ENCODE measurements at regions not wholly inside any gene's neighbourhood (a gene's known extent, or its start where the extent isn't known, plus 50 kb on each side); places are given as distances from the start of the nearest gene placed in this dataset.

- no peak for ATAC-seq
- TF ChIP-seq GLIS3 (CRISPR knock-in tag; IDR thresholded peaks at IDR 0.05) (no peak), ZFP3 (CRISPR knock-in tag; IDR thresholded peaks at IDR 0.05) (no peak), ESRRG (CRISPR knock-in tag; IDR thresholded peaks at IDR 0.05) (no peak), ZNF70 (CRISPR knock-in tag; IDR thresholded peaks at IDR 0.05) (no peak)
Observed at GRCh38 chr22:47239474-47239860, 477.0 kb downstream of the TBC1D22A start.

GRCh38 chr22:47238690-47239473 is 476.4 kb downstream of the TBC1D22A start:
- no peak for TF ChIP-seq RARB (CRISPR knock-in tag; IDR thresholded peaks at IDR 0.05)
- no peak for TF ChIP-seq OSR1 (CRISPR knock-in tag; IDR thresholded peaks at IDR 0.05)
- TF ChIP-seq ZC3H10 (CRISPR knock-in tag; IDR thresholded peaks at IDR 0.05) = no peak
- TF ChIP-seq ZNF8 (CRISPR knock-in tag; IDR thresholded peaks at IDR 0.05) = no peak
- TF ChIP-seq TSHZ2 (CRISPR knock-in tag; IDR thresholded peaks at IDR 0.05) = no peak
- TF ChIP-seq BACH2 (CRISPR knock-in tag; IDR thresholded peaks at IDR 0.05; ENCODE audit: borderline replicate concordance) = no peak
- no peak for ATAC-seq

- TF ChIP-seq ARNTL (CRISPR knock-in tag; IDR thresholded peaks at IDR 0.05; ENCODE audit: borderline replicate concordance, low read depth) = no peak
- no peak for TF ChIP-seq CSRNP3 (CRISPR knock-in tag; IDR thresholded peaks at IDR 0.05)
- TF ChIP-seq PATZ1 (CRISPR knock-in tag; IDR thresholded peaks at IDR 0.05; ENCODE audit: borderline replicate concordance) = no peak
- no peak for TF ChIP-seq CREB5 (CRISPR knock-in tag; IDR thresholded peaks at IDR 0.05; ENCODE audit: low read depth)
- TF ChIP-seq CSDC2 (CRISPR knock-in tag; IDR thresholded peaks at IDR 0.05) = no peak
- no peak for TF ChIP-seq OSR1 (CRISPR knock-in tag; IDR thresholded peaks at IDR 0.05)
- TF ChIP-seq RARB (CRISPR knock-in tag; IDR thresholded peaks at IDR 0.05) = no peak
- no peak for TF ChIP-seq ZFP3 (CRISPR knock-in tag; IDR thresholded peaks at IDR 0.05)
- no peak for ATAC-seq
Observed at GRCh38 chr22:47237890-47238480, 475.5 kb downstream of the TBC1D22A start.

- ATAC-seq = no peak
- no peak for TF ChIP-seq PATZ1 (CRISPR knock-in tag; IDR thresholded peaks at IDR 0.05; ENCODE audit: borderline replicate concordance)
- TF ChIP-seq TSHZ2 (CRISPR knock-in tag; IDR thresholded peaks at IDR 0.05) = no peak
- TF ChIP-seq BACH2 (CRISPR knock-in tag; IDR thresholded peaks at IDR 0.05; ENCODE audit: borderline replicate concordance) = no peak
- no peak for TF ChIP-seq ARNTL (CRISPR knock-in tag; IDR thresholded peaks at IDR 0.05; ENCODE audit: borderline replicate concordance, low read depth)
- no peak for TF ChIP-seq ZNF565 (CRISPR knock-in tag; conservative IDR thresholded peaks at IDR 0.05; ENCODE audit: low read depth)
- TF ChIP-seq ESRRG (CRISPR knock-in tag; IDR thresholded peaks at IDR 0.05) = no peak
- no peak for TF ChIP-seq CREB5 (CRISPR knock-in tag; IDR thresholded peaks at IDR 0.05; ENCODE audit: low read depth)
- no peak for TF ChIP-seq CSDC2 (CRISPR knock-in tag; IDR thresholded peaks at IDR 0.05)
- no peak for TF ChIP-seq ZNF8 (CRISPR knock-in tag; IDR thresholded peaks at IDR 0.05)
- no peak for TF ChIP-seq POU6F1 (CRISPR knock-in tag; IDR thresholded peaks at IDR 0.05; ENCODE audit: borderline replicate concordance, low read depth)
Observed at GRCh38 chr22:47236718-47237117, 474.3 kb downstream of the TBC1D22A start.

All from SK-N-SH treated with all-trans-retinoic acid at 6 μM for 48 hours (cell line).